ENCODE measurements at regions not wholly inside any gene's neighbourhood (a gene's known extent, or its start where the extent isn't known, plus 50 kb on each side); places are given as distances from the start of the nearest gene placed in this dataset.
A peak's percentile ranks its signal among the peaks of the same experiment; 100 is the strongest.

DNA sequence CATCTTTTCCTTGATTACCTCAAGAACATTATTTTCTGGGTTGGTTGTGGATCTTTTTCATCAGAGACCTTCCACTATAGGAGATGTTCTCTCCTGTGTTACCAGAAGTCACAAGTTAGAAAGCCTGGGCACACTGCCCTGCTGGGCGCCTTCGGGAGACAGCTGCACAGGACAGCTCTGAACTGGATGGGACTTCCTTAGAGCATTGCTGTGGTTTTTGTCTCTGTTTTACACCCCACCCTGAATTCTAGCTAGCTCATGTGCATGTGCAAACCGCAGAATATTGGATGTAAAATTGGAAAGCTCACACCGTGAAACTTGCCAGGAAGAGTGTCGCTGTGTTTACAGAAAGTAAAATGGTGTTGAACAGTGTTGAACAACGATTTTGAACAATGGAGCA, 54.4 kb upstream of the SEC61G start:
- peak overlapping the region; percentile 51 for H3K27ac Mint-ChIP-seq (ENCODE audit: low read depth, unreplicated experiment)
- POLR2A ChIA-PET: interaction anchor here (0.7 to 2.6 kb wide), 7 partner anchors 11 to 442 kb away, joined by 3 to 10 read pairs (median 4); no protein-coding TSS in a partner anchor
- H3K36me3 Mint-ChIP-seq (ENCODE audit: insufficient read depth, unreplicated experiment): peaks cover 4% of the 10 kb centered on the region
- intact Hi-C loops (cut with micrococcal nuclease): no loop called here
- BruUV-seq (replicated peaks): no TSS peak
- CTCF ChIA-PET: interaction anchor here (0.8 to 2.0 kb wide), 7 partner anchors 10 to 191 kb away, joined by 3 to 8 read pairs (median 3); no protein-coding TSS in a partner anchor
- TF ChIP-seq, protein P1, sequence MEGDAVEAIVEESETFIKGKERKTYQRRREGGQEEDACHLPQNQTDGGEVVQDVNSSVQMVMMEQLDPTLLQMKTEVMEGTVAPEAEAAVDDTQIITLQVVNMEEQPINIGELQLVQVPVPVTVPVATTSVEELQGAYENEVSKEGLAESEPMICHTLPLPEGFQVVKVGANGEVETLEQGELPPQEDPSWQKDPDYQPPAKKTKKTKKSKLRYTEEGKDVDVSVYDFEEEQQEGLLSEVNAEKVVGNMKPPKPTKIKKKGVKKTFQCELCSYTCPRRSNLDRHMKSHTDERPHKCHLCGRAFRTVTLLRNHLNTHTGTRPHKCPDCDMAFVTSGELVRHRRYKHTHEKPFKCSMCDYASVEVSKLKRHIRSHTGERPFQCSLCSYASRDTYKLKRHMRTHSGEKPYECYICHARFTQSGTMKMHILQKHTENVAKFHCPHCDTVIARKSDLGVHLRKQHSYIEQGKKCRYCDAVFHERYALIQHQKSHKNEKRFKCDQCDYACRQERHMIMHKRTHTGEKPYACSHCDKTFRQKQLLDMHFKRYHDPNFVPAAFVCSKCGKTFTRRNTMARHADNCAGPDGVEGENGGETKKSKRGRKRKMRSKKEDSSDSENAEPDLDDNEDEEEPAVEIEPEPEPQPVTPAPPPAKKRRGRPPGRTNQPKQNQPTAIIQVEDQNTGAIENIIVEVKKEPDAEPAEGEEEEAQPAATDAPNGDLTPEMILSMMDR (IDR thresholded peaks at IDR 0.05; ENCODE audit: unreplicated experiment): no peak
- peak; percentile 4 for DNase-seq (ENCODE audit: unreplicated experiment)
- H3K4me3 Mint-ChIP-seq (ENCODE audit: unreplicated experiment): peak overlapping the region; percentile 31
- peaks cover 37% of the 10 kb centered on the region for H3K4me1 Mint-ChIP-seq (ENCODE audit: insufficient read depth, unreplicated experiment)
- no peaks in the 10 kb centered on the region for H3K27me3 Mint-ChIP-seq (ENCODE audit: insufficient read depth, unreplicated experiment)
- H3K9me3 Mint-ChIP-seq (ENCODE audit: unreplicated experiment): no peaks in the 10 kb centered on the region

DNA sequence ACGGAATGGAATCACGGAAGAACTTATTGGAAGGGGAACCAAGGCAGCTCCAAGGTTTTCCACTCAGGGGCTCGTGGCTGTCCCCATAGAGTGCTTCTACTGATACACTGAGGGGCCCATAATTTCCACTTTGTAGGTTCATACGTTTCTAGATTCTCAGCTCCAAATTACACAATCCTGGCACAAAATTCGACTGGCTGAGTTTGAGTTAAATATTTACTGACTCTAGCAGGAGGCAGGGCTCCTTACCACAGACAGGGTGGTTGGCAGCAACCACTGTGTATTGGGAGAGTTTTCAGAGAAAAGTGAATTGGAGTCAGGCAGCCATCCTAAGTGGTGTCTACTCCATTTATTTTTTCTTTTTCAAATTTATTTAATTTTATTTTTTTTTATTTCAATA, 55.4 kb upstream of the SEC61G start:
- Mint-ChIP-seq H3K36me3 (ENCODE audit: insufficient read depth, unreplicated experiment) (peaks cover 4% of the 10 kb centered on the region), H3K9me3 (ENCODE audit: unreplicated experiment) (no peaks in the 10 kb centered on the region), H3K4me1 (ENCODE audit: insufficient read depth, unreplicated experiment) (peaks cover 37% of the 10 kb centered on the region), H3K27ac (ENCODE audit: low read depth, unreplicated experiment) (no peak overlapping the region), H3K27me3 (ENCODE audit: insufficient read depth, unreplicated experiment) (no peaks in the 10 kb centered on the region), H3K4me3 (ENCODE audit: unreplicated experiment) (no peak overlapping the region)
- ChIA-PET POLR2A (interaction anchor here (0.6 to 1.3 kb wide), 2 partner anchors 17 to 327 kb away, joined by 3 to 7 read pairs; no protein-coding TSS in a partner anchor), CTCF (interaction anchor here (0.8 to 2.0 kb wide), 5 partner anchors 9 to 190 kb away, joined by 3 to 8 read pairs (median 3); no protein-coding TSS in a partner anchor)
- DNase-seq (ENCODE audit: unreplicated experiment): no peak
- intact Hi-C loops (cut with micrococcal nuclease): no loop called here
- TF ChIP-seq, protein P1 (IDR thresholded peaks at IDR 0.05; ENCODE audit: unreplicated experiment): no peak
- BruUV-seq (replicated peaks): no TSS peak

DNA sequence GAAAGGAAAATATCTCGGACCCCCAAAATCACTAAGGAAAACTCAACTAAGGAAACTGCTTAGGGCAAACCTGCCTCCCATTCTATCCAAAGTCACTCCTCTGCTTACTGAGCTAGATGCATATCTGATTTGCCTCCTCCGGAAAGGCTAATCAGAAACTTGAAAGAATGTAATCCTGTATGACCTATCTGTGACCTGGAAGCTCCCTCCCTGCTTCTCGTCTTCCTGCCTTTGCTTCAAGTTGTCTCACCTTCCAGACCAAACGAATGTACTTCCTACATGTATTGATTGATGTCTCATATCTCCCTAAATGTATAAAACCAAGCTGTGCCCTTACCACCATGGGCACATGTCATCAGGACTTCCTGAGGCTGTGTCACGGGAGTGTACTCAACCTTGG, 58.1 kb upstream of the SEC61G start:
- TF ChIP-seq, protein P1 (IDR thresholded peaks at IDR 0.05; ENCODE audit: unreplicated experiment): no peak
- H3K36me3 Mint-ChIP-seq (ENCODE audit: insufficient read depth, unreplicated experiment): peaks cover 4% of the 10 kb centered on the region
- no peak overlapping the region for H3K4me3 Mint-ChIP-seq (ENCODE audit: unreplicated experiment)
- intact Hi-C loops (cut with micrococcal nuclease): no loop called here
- no peak overlapping the region for H3K27ac Mint-ChIP-seq (ENCODE audit: low read depth, unreplicated experiment)
- no peaks in the 10 kb centered on the region for H3K27me3 Mint-ChIP-seq (ENCODE audit: insufficient read depth, unreplicated experiment)
- ChIA-PET CTCF (interaction anchor here (0.6 to 1.3 kb wide), 2 partner anchors 44 to 513 kb away, joined by 3 read pairs; no protein-coding TSS in a partner anchor), POLR2A (no interaction called here)
- H3K9me3 Mint-ChIP-seq (ENCODE audit: unreplicated experiment): no peaks in the 10 kb centered on the region
- peaks cover 17% of the 10 kb centered on the region for H3K4me1 Mint-ChIP-seq (ENCODE audit: insufficient read depth, unreplicated experiment)
- no TSS peak for BruUV-seq (replicated peaks)
- DNase-seq (ENCODE audit: unreplicated experiment): no peak

DNA sequence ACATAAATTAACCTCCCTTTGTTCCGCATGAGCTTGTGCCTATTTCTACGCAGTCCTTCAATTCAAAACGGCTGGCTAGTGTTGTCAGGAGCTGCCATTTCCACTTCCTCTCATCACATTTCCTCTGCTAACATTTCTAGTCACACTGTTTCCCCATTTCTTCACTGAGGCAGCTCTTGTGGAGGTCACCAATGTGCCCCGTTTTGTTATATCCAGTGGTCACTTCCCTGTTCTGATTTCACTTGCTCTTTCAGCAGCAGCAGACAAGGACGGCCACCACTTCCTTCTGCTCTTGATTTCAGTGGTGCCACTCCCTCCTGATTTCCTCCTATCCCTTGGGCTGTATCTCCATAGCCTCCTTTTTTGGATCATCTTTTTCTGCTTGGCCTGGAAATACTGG, 64.8 kb upstream of the SEC61G start:
- intact Hi-C loops (cut with micrococcal nuclease): no loop called here
- ChIA-PET CTCF (interaction anchor here (0.9 to 1.5 kb wide), 2 partner anchors 10 to 12 kb away, joined by 3 to 4 read pairs; no protein-coding TSS in a partner anchor), POLR2A (interaction anchor here (1.0 kb wide), 1 partner anchor 20 kb away, joined by 3 read pairs; no protein-coding TSS in a partner anchor)
- no peak for DNase-seq (ENCODE audit: unreplicated experiment)
- BruUV-seq (replicated peaks): no TSS peak
- TF ChIP-seq, protein P1 (IDR thresholded peaks at IDR 0.05; ENCODE audit: unreplicated experiment): no peak
- H3K4me1 Mint-ChIP-seq (ENCODE audit: insufficient read depth, unreplicated experiment): peaks cover 23% of the 10 kb centered on the region
- no peak overlapping the region for H3K27ac Mint-ChIP-seq (ENCODE audit: low read depth, unreplicated experiment)
- H3K4me3 Mint-ChIP-seq (ENCODE audit: unreplicated experiment): no peak overlapping the region
- H3K27me3 Mint-ChIP-seq (ENCODE audit: insufficient read depth, unreplicated experiment): no peaks in the 10 kb centered on the region
- no peaks in the 10 kb centered on the region for H3K36me3 Mint-ChIP-seq (ENCODE audit: insufficient read depth, unreplicated experiment)
- peaks cover 7% of the 10 kb centered on the region for H3K9me3 Mint-ChIP-seq (ENCODE audit: unreplicated experiment)
